ENCODE measurements at regions not wholly inside any gene's neighbourhood (a gene's known extent, or its start where the extent isn't known, plus 50 kb on each side); places are given as distances from the start of the nearest gene placed in this dataset.
"Not testable (repeated sequence)": the region's sequence is repeated elsewhere in the genome, so short reads cannot be mapped to it uniquely, and the experiment has no call there.

DNA sequence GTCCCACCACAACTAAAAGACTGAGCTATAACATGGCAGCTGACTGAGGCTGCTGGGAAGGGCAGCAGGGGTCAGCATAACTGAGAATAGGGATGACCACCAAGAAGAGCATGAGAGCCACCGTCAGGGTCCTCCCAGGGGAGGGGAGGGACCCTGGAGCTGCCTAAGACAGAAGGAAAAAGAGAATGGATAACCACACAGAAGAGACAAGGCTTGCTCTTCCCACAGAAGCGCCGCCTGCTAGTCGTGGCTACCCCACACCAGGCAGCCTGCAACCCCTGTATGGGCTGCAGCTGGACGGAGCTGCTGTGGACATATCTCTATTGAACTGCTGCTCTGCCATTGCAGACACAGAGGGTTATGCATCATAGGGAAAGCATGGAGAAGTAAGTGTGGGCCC, 132.0 kb upstream of the CHD6 start:
- Histone ChIP-seq H3K4me3 (ENCODE audit: low read depth in 1 of 2, low read length in 2 of 2) (no peak overlapping the region), H3K36me3 (ENCODE audit: control insufficient read depth in 2 of 2, insufficient read depth in 2 of 2, low read length in 1 of 2) (no peaks in the 10 kb centered on the region), H3K4me1 (ENCODE audit: control insufficient read depth in 2 of 2, insufficient read depth in 2 of 2, low read length in 1 of 2) (no peaks in the 10 kb centered on the region), H3K9me3 (ENCODE audit: control insufficient read depth in 2 of 2, insufficient read depth in 1 of 2, low read depth in 1 of 2, low read length in 1 of 2) (peaks cover 0 to 2% of the 10 kb centered on the region in 2 donors), H3K27me3 (ENCODE audit: control insufficient read depth in 1 of 2, insufficient read depth in 2 of 2, low read length in 2 of 2) (no peaks in the 10 kb centered on the region), H3K27ac (ENCODE audit: low read depth in 2 of 2, low read length in 1 of 2) (no peak overlapping the region)
- 78 to 81% methylated on average over 5 of the region's 5 CpGs for WGBS, 2 donors

DNA sequence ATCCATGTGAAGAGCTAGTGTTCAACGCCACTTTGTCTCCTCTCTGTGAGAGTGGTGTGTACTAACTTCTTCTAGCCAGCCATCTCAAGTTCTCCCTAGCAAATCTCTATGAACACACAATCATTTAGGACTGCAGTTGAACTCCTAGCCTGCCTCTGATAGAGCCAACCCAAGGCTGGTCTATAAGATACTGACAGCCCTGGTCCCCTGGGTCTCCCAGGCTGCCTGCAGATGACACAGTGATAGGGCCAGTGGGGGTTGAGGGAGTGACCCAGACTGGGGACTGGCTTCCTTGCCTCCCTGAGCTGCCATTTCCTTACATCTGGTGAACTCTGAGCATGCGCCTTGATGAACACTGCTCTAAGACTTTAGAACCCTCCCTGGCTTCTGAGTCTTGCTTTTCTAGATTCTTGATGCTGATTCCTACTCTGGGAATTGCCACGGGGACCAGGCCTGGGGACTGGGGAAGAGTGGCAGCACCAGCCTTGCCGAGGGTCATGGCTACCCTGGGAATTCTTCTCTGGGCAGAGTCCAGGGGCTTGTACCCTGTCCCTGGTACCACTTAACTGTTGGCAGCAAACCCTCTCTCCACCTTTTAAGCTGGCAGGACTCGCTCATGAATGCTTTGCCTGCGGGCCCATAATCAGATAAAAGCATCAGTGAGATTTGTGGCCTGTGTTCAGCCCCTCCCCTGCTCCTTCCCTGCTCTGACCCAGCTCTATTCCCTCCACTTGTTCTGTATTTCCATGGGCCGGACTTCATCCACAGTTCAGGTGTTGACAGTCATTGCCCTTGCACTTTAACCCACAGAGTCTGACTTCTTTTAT, 130.8 kb upstream of the CHD6 start:
- Histone ChIP-seq H3K4me1 (ENCODE audit: control insufficient read depth in 2 of 2, insufficient read depth in 2 of 2, low read length in 1 of 2) (no peaks in the 10 kb centered on the region), H3K27ac (ENCODE audit: low read depth in 2 of 2, low read length in 1 of 2) (no peak overlapping the region), H3K27me3 (ENCODE audit: control insufficient read depth in 1 of 2, insufficient read depth in 2 of 2, low read length in 2 of 2) (no peaks in the 10 kb centered on the region), H3K36me3 (ENCODE audit: control insufficient read depth in 2 of 2, insufficient read depth in 2 of 2, low read length in 1 of 2) (no peaks in the 10 kb centered on the region), H3K9me3 (ENCODE audit: control insufficient read depth in 2 of 2, insufficient read depth in 1 of 2, low read depth in 1 of 2, low read length in 1 of 2) (peaks cover 0 to 2% of the 10 kb centered on the region in 2 donors), H3K4me3 (ENCODE audit: low read depth in 1 of 2, low read length in 2 of 2) (no peak overlapping the region)
- WGBS, 2 donors, result 77% methylated on average over 7 of the region's 7 CpGs

DNA sequence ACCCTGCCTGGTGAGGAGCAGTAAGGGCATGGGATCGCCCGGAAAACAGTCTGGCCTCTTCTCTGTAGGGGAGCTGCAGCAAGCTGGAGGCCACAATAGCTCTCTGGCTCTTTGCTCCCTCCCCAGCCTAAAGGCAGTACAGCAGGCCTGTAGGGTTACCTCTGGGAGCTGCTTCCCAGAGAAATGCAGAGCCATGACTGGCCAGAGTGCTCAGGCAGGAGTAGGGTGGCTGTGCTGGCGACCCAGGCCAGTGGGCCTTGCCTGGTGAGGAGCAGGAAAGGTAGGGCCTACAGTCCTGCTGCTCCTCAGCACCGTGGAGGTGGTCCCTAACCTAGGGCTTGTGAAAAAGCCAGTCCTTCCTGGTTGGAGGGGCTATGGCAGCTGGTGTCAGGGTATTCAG, 129.9 kb upstream of the CHD6 start:
- no peaks in the 10 kb centered on the region for H3K27me3 ChIP-seq (ENCODE audit: control insufficient read depth in 1 of 2, insufficient read depth in 2 of 2, low read length in 2 of 2)
- WGBS, 2 donors, result 64 to 79% methylated on average over 4 of the region's 4 CpGs
- no peaks in the 10 kb centered on the region for H3K4me1 ChIP-seq (ENCODE audit: control insufficient read depth in 2 of 2, insufficient read depth in 2 of 2, low read length in 1 of 2)
- no peak overlapping the region for H3K4me3 ChIP-seq (ENCODE audit: low read depth in 1 of 2, low read length in 2 of 2)
- H3K27ac ChIP-seq (ENCODE audit: low read depth in 2 of 2, low read length in 1 of 2), result no peak overlapping the region
- H3K36me3 ChIP-seq (ENCODE audit: control insufficient read depth in 2 of 2, insufficient read depth in 2 of 2, low read length in 1 of 2), result no peaks in the 10 kb centered on the region
- peaks cover 0 to 2% of the 10 kb centered on the region in 2 donors for H3K9me3 ChIP-seq (ENCODE audit: control insufficient read depth in 2 of 2, insufficient read depth in 1 of 2, low read depth in 1 of 2, low read length in 1 of 2)

DNA sequence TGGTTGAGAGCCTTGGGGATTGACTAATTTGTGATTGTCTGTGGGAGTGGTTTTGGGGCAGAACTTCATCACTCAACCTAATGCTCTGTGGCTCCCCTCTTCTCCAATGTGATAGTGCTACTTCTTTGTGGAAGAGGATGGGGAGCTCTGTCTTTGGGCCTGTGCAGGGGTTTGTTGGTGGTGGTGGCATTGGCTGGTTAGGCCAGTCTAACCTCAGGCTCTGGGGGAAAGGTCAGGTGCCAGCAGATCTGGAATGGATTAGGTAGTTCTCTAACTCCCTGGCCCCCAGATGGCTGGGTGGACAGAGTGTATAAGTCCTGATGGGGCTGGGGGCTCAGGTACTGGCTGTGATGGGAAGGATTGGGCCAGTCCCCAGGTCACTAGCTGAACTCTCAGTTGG, 129.0 kb upstream of the CHD6 start:
- Histone ChIP-seq H3K4me1 (ENCODE audit: control insufficient read depth in 2 of 2, insufficient read depth in 2 of 2, low read length in 1 of 2) (no peaks in the 10 kb centered on the region), H3K9me3 (ENCODE audit: control insufficient read depth in 2 of 2, insufficient read depth in 1 of 2, low read depth in 1 of 2, low read length in 1 of 2) (peaks cover 0 to 2% of the 10 kb centered on the region in 2 donors), H3K27me3 (ENCODE audit: control insufficient read depth in 1 of 2, insufficient read depth in 2 of 2, low read length in 2 of 2) (no peaks in the 10 kb centered on the region), H3K4me3 (ENCODE audit: low read depth in 1 of 2, low read length in 2 of 2) (no peak overlapping the region), H3K27ac (ENCODE audit: low read depth in 2 of 2, low read length in 1 of 2) (no peak overlapping the region), H3K36me3 (ENCODE audit: control insufficient read depth in 2 of 2, insufficient read depth in 2 of 2, low read length in 1 of 2) (no peaks in the 10 kb centered on the region)

DNA sequence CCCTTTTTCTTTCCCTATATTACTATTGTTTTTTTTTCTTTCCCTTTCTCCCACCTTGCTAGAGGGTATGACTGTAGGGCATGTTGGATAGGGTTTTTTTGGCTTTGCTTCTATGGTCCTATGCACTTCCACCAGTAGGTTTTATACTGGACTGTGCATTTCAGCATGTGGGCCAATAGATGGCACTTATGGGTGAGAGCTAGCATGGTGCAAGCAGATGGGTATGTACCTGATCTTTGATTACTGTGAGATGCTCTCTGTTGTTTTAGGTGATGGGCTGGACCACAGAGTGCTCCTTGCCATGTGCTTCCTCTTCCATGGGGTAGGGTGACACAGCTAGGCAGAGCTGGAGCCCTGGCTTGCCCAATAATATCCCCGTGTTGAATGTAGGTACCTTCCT, 128.5 kb upstream of the CHD6 start:
- Histone ChIP-seq H3K9me3 (ENCODE audit: control insufficient read depth in 2 of 2, insufficient read depth in 1 of 2, low read depth in 1 of 2, low read length in 1 of 2) (peaks cover 0 to 2% of the 10 kb centered on the region in 2 donors), H3K27ac (ENCODE audit: low read depth in 2 of 2, low read length in 1 of 2) (no peak overlapping the region), H3K4me3 (ENCODE audit: low read depth in 1 of 2, low read length in 2 of 2) (no peak overlapping the region), H3K4me1 (ENCODE audit: control insufficient read depth in 2 of 2, insufficient read depth in 2 of 2, low read length in 1 of 2) (no peaks in the 10 kb centered on the region), H3K36me3 (ENCODE audit: control insufficient read depth in 2 of 2, insufficient read depth in 2 of 2, low read length in 1 of 2) (no peaks in the 10 kb centered on the region), H3K27me3 (ENCODE audit: control insufficient read depth in 1 of 2, insufficient read depth in 2 of 2, low read length in 2 of 2) (no peaks in the 10 kb centered on the region)
- 81 to 92% methylated on average over 1 of the region's 1 CpG for WGBS, 2 donors

DNA sequence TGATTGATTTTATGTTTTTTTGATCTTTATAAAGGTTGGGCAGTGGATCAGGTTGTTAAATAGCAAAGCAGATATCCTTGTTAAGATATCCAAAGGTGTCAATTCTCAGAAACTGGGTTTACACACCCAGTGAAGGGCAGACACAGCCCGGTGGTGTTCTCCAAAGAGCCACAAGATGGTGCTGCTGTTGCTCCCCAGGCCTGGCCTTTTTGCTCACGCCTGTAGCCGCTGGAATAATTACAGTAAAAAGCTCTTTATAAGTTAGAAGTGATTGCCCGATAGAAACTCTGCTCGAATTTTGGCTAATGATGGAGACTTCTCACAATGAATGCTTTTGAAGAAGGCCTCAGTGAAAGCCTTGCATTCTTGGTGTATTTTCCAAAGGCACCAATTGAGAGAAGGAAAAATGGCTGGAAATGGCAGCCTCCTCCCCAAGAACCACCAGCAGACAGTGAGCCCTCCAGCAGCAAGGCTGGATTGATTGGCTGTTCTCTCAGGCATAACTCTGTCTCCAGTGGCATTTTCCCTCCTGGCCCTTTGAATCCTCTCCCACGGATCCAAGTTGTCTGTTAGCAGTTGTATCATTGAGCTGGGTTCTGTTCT, 120.5 kb upstream of the CHD6 start:
- Histone ChIP-seq H3K4me3 (ENCODE audit: low read depth in 1 of 2, low read length in 2 of 2) (no peak overlapping the region), H3K36me3 (ENCODE audit: control insufficient read depth in 2 of 2, insufficient read depth in 2 of 2, low read length in 1 of 2) (no peaks in the 10 kb centered on the region), H3K4me1 (ENCODE audit: control insufficient read depth in 2 of 2, insufficient read depth in 2 of 2, low read length in 1 of 2) (no peaks in the 10 kb centered on the region), H3K9me3 (ENCODE audit: control insufficient read depth in 2 of 2, insufficient read depth in 1 of 2, low read depth in 1 of 2, low read length in 1 of 2) (no peaks in the 10 kb centered on the region), H3K27ac (ENCODE audit: low read depth in 2 of 2, low read length in 1 of 2) (no peak overlapping the region), H3K27me3 (ENCODE audit: control insufficient read depth in 1 of 2, insufficient read depth in 2 of 2, low read length in 2 of 2) (no peaks in the 10 kb centered on the region)
- WGBS, 2 donors, result 11 to 13% methylated on average over 6 of the region's 6 CpGs

DNA sequence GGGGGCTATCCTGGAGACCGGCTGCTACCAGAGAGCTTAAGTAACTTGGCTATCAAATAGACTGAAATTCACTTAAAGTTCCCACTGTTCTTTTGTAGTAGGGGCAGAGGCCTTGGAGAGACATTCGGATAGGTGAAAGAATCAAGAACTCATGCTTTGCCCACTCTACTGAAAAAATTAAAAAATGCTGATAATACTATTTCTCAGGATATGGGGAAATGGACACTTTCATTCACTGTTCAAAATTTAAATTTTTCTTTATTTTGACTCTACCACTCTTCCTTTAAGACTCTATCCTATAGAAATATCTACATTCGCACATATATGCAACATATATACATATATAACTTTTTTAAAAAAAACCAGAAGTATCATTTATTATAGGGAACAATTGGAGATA, 117.8 kb upstream of the CHD6 start:
- Histone ChIP-seq H3K36me3 (ENCODE audit: control insufficient read depth in 2 of 2, insufficient read depth in 2 of 2, low read length in 1 of 2) (no peaks in the 10 kb centered on the region), H3K4me1 (ENCODE audit: control insufficient read depth in 2 of 2, insufficient read depth in 2 of 2, low read length in 1 of 2) (no peaks in the 10 kb centered on the region), H3K4me3 (ENCODE audit: low read depth in 1 of 2, low read length in 2 of 2) (no peak overlapping the region), H3K9me3 (ENCODE audit: control insufficient read depth in 2 of 2, insufficient read depth in 1 of 2, low read depth in 1 of 2, low read length in 1 of 2) (no peaks in the 10 kb centered on the region), H3K27me3 (ENCODE audit: control insufficient read depth in 1 of 2, insufficient read depth in 2 of 2, low read length in 2 of 2) (no peaks in the 10 kb centered on the region), H3K27ac (ENCODE audit: low read depth in 2 of 2, low read length in 1 of 2) (no peak overlapping the region)
- WGBS, 2 donors, result 92 to 95% methylated on average over 3 of the region's 3 CpGs

DNA sequence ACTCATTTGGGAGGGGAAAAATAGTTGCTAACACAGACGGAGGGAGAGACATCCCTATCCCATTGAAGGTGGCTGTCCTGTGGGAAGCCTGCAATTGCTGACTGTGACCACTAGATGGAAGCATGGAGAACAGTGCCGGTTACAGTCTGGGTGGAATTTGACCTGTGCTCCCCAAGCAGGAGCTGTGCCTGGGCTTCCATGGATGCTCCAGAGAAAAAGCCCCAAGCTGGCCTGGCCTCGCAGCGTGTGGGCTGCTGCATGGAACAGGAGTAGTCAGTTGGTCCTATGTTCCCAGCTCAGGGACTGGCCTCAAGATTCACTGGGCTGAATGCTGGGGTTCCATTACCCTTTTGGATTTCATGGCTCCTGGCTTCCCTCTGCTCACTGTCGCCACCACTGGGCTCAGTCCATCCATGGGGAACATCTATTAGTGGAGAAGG, 116.3 kb upstream of the CHD6 start:
- Histone ChIP-seq H3K4me1 (ENCODE audit: control insufficient read depth in 2 of 2, insufficient read depth in 2 of 2, low read length in 1 of 2) (no peaks in the 10 kb centered on the region), H3K27ac (ENCODE audit: low read depth in 2 of 2, low read length in 1 of 2) (no peak overlapping the region), H3K36me3 (ENCODE audit: control insufficient read depth in 2 of 2, insufficient read depth in 2 of 2, low read length in 1 of 2) (no peaks in the 10 kb centered on the region), H3K27me3 (ENCODE audit: control insufficient read depth in 1 of 2, insufficient read depth in 2 of 2, low read length in 2 of 2) (no peaks in the 10 kb centered on the region), H3K9me3 (ENCODE audit: control insufficient read depth in 2 of 2, insufficient read depth in 1 of 2, low read depth in 1 of 2, low read length in 1 of 2) (no peaks in the 10 kb centered on the region), H3K4me3 (ENCODE audit: low read depth in 1 of 2, low read length in 2 of 2) (no peak overlapping the region)
- 43 to 44% methylated on average over 5 of the region's 5 CpGs for WGBS, 2 donors

DNA sequence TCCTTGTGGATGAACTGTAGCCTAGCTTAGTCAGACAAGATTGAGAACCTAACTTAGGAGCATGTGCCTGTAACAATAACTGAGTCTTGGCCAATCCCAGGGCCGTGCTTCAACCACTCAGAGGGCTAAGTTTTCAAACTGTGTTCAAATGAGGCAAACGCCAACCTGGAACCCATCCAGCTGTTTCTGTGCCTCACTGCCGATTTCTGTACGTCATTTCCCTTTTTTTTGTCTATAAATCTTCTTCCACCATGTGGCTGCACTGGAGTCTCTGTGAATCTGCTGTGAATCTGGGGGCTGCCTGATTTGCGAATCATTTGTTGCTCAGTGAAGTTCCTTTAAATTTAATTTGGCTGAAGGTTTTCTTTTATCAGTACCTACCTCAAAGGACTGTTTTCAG, 115.0 kb upstream of the CHD6 start:
- no peaks in the 10 kb centered on the region for H3K27me3 ChIP-seq (ENCODE audit: control insufficient read depth in 1 of 2, insufficient read depth in 2 of 2, low read length in 2 of 2)
- WGBS, 2 donors, result 38 to 44% methylated on average over 5 of the region's 5 CpGs
- no peak overlapping the region for H3K4me3 ChIP-seq (ENCODE audit: low read depth in 1 of 2, low read length in 2 of 2)
- H3K36me3 ChIP-seq (ENCODE audit: control insufficient read depth in 2 of 2, insufficient read depth in 2 of 2, low read length in 1 of 2), result no peaks in the 10 kb centered on the region
- H3K27ac ChIP-seq (ENCODE audit: low read depth in 2 of 2, low read length in 1 of 2), result no peak overlapping the region
- no peaks in the 10 kb centered on the region for H3K4me1 ChIP-seq (ENCODE audit: control insufficient read depth in 2 of 2, insufficient read depth in 2 of 2, low read length in 1 of 2)
- H3K9me3 ChIP-seq (ENCODE audit: control insufficient read depth in 2 of 2, insufficient read depth in 1 of 2, low read depth in 1 of 2, low read length in 1 of 2), result no peaks in the 10 kb centered on the region

DNA sequence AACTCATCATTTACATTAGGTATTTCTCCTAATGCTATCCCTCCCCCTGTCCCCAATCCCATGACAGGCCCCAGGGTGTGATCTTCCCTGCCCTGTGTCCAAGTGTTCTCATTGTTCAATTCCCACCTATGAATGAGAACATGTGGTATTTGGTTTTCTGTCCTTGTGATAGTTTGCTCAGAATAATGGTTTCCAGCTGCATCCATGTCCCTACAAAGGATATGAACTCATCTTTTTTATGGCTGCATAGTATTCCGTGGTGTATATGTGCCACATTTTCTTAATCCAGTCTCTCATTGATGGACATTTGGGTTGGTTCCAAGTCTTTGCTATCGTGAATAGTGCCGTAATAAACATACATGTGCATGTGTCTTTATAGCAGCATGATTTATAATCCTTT, 113.0 kb upstream of the CHD6 start:
- not testable (repeated sequence) for H3K4me3 ChIP-seq (ENCODE audit: low read depth in 1 of 2, low read length in 2 of 2); H3K36me3 ChIP-seq (ENCODE audit: control insufficient read depth in 2 of 2, insufficient read depth in 2 of 2, low read length in 1 of 2); H3K9me3 ChIP-seq (ENCODE audit: control insufficient read depth in 2 of 2, insufficient read depth in 1 of 2, low read depth in 1 of 2, low read length in 1 of 2); H3K27me3 ChIP-seq (ENCODE audit: control insufficient read depth in 1 of 2, insufficient read depth in 2 of 2, low read length in 2 of 2); H3K27ac ChIP-seq (ENCODE audit: low read depth in 2 of 2, low read length in 1 of 2); H3K4me1 ChIP-seq (ENCODE audit: control insufficient read depth in 2 of 2, insufficient read depth in 2 of 2, low read length in 1 of 2)
- WGBS, 2 donors, result 71 to 83% methylated on average over 3 of the region's 3 CpGs
